Type B pancreatic cell (in vitro differentiated cells): ENCODE measurements at regions not wholly inside any gene's neighbourhood (a gene's known extent, or its start where the extent isn't known, plus 50 kb on each side); places are given as distances from the start of the nearest gene placed in this dataset.
"Not testable (repeated sequence)": the region's sequence is repeated elsewhere in the genome, so short reads cannot be mapped to it uniquely, and the experiment has no call there.

Experiments
- DNase-seq: peaks from one replicate; pipeline ENCODE4 v3.0.0; 2021; ENCODE audit warnings: mixed read lengths; ENCODE audit not compliant: unreplicated experiment; ENCODE audit errors: extremely low spot score
- H3K27ac Mint-ChIP-seq: 2 replicates; pipeline ENCODE4 v1.8.0; 2021; ENCODE audit warnings: mild to moderate bottlenecking, mixed read lengths
- H3K27me3 Mint-ChIP-seq: 2 replicates; pipeline ENCODE4 v1.8.0; 2021; ENCODE audit warnings: mixed read lengths
- H3K36me3 Mint-ChIP-seq: 2 replicates; pipeline ENCODE4 v1.8.0; 2021; ENCODE audit warnings: mixed read lengths
- H3K4me1 Mint-ChIP-seq: one replicate; pipeline ENCODE4 v1.8.0; 2021; ENCODE audit warnings: mixed read lengths; ENCODE audit not compliant: unreplicated experiment
- H3K4me3 Mint-ChIP-seq: 2 replicates; pipeline ENCODE4 v1.8.0; 2021; ENCODE audit warnings: mild to moderate bottlenecking, mixed read lengths
- H3K9me3 Mint-ChIP-seq: 2 replicates; pipeline ENCODE4 v1.8.0; 2021; ENCODE audit warnings: mixed read lengths
- CTCF ChIP-seq: fragments of 200-600 bp; sonication (generic); conservative IDR thresholded peaks from 2 replicates; pipeline ENCODE4 v1.5.0; 2021; ENCODE audit warnings: antibody characterized with exemption, mild to moderate bottlenecking

GRCh38 chr2:105540642-105541041 lies 141.8 kb upstream of the FHL2 start:
- H3K4me3 Mint-ChIP-seq = no peak overlapping the region
- H3K4me1 Mint-ChIP-seq = peaks cover 5% of the 10 kb centered on the region
- no peaks in the 10 kb centered on the region for H3K36me3 Mint-ChIP-seq
- no peak overlapping the region for H3K27ac Mint-ChIP-seq
- TF ChIP-seq CTCF = no peak
- peaks cover 14% of the 10 kb centered on the region for H3K27me3 Mint-ChIP-seq
- H3K9me3 Mint-ChIP-seq = no peaks in the 10 kb centered on the region
- DNase-seq = no peak

- no peak for TF ChIP-seq CTCF
- Mint-ChIP-seq H3K4me1 (peaks cover 4% of the 10 kb centered on the region), H3K27me3 (peaks cover 13% of the 10 kb centered on the region), H3K9me3 (no peaks in the 10 kb centered on the region), H3K27ac (no peak overlapping the region), H3K4me3 (no peak overlapping the region), H3K36me3 (no peaks in the 10 kb centered on the region)
- no peak for DNase-seq
These were observed 140.5 kb upstream of the FHL2 start for GRCh38 chr2:105539331-105539730.

- Mint-ChIP-seq H3K27me3 (peaks cover 13% of the 10 kb centered on the region), H3K4me1 (peaks cover 4% of the 10 kb centered on the region), H3K36me3 (no peaks in the 10 kb centered on the region), H3K27ac (no peak overlapping the region), H3K9me3 (no peaks in the 10 kb centered on the region), H3K4me3 (no peak overlapping the region)
- TF ChIP-seq CTCF = no peak
- no peak for DNase-seq
These were observed 140.0 kb upstream of the FHL2 start for GRCh38 chr2:105538840-105539239.

GRCh38 chr2:105537920-105538319 lies 139.1 kb upstream of the FHL2 start:
- Mint-ChIP-seq H3K9me3 (no peaks in the 10 kb centered on the region), H3K4me1 (peaks cover 4% of the 10 kb centered on the region), H3K27me3 (peaks cover 13% of the 10 kb centered on the region), H3K27ac (no peak overlapping the region), H3K36me3 (no peaks in the 10 kb centered on the region), H3K4me3 (no peak overlapping the region)
- no peak for DNase-seq
- TF ChIP-seq CTCF = no peak

- no peak overlapping the region for H3K27ac Mint-ChIP-seq
- peaks cover 4% of the 10 kb centered on the region for H3K4me1 Mint-ChIP-seq
- H3K4me3 Mint-ChIP-seq = no peak overlapping the region
- H3K9me3 Mint-ChIP-seq = no peaks in the 10 kb centered on the region
- H3K36me3 Mint-ChIP-seq = no peaks in the 10 kb centered on the region
- no peak for DNase-seq
- TF ChIP-seq CTCF = no peak
- peaks cover 13% of the 10 kb centered on the region for H3K27me3 Mint-ChIP-seq
These were observed 138.6 kb upstream of the FHL2 start for GRCh38 chr2:105537466-105537865.

GRCh38 chr2:105536175-105536574 lies 137.3 kb upstream of the FHL2 start:
- Mint-ChIP-seq H3K4me1 (peaks cover 4% of the 10 kb centered on the region), H3K36me3 (no peaks in the 10 kb centered on the region)

GRCh38 chr2:105529258-105529657 lies 130.4 kb upstream of the FHL2 start:
- H3K4me3 Mint-ChIP-seq, H3K27ac Mint-ChIP-seq, H3K36me3 Mint-ChIP-seq, H3K27me3 Mint-ChIP-seq, DNase-seq, H3K4me1 Mint-ChIP-seq, H3K9me3 Mint-ChIP-seq: not testable (repeated sequence)

More at GRCh38 chr2:105536175-105536574, 137.3 kb upstream of the FHL2 start:
- TF ChIP-seq CTCF = no peak
- Mint-ChIP-seq H3K9me3 (no peaks in the 10 kb centered on the region), H3K4me3 (no peak overlapping the region), H3K27me3 (peaks cover 13% of the 10 kb centered on the region), H3K27ac (no peak overlapping the region)
- DNase-seq = no peak
